Mesendoderm (in vitro differentiated cells): ENCODE measurements at regions not wholly inside any gene's neighbourhood (a gene's known extent, or its start where the extent isn't known, plus 50 kb on each side); places are given as distances from the start of the nearest gene placed in this dataset.

Experiments
- DNase-seq: peaks from one replicate; pipeline ENCODE4 v3.0.0; 2013
- H2AK5ac ChIP-seq: 2 replicates; pipeline ENCODE4 v1.6.1; 2013; ENCODE audit warnings: low read length, inconsistent platforms
- H2BK120ac ChIP-seq: 2 replicates; pipeline ENCODE4 v1.6.1; 2013; ENCODE audit warnings: low read depth, mild to moderate bottlenecking, low read length, moderate library complexity, mixed read lengths
- H2BK15ac ChIP-seq: replicated peaks from 2 replicates; pipeline ENCODE4 v1.6.1; 2013; ENCODE audit warnings: low read depth, mild to moderate bottlenecking, moderate library complexity
- H2BK5ac ChIP-seq: 2 replicates; pipeline ENCODE4 v1.6.1; 2013; ENCODE audit warnings: low read length, inconsistent platforms
- H3K18ac ChIP-seq: 2 replicates; pipeline ENCODE4 v1.6.1; 2013; ENCODE audit warnings: mild to moderate bottlenecking, low read length, mixed read lengths
- H3K23ac ChIP-seq: one replicate; pipeline ENCODE4 v1.6.1; 2013; ENCODE audit warnings: low read length
- H3K27ac ChIP-seq: 2 replicates; pipeline ENCODE4 v1.5.1; 2013; ENCODE audit warnings: low read depth, mild to moderate bottlenecking, inconsistent platforms, low read length, moderate library complexity
- H3K27me3 ChIP-seq: 2 replicates; pipeline ENCODE4 v1.6.1; 2013; ENCODE audit warnings: low read length, control low read depth, mild to moderate bottlenecking, inconsistent platforms; ENCODE audit not compliant: insufficient read depth, poor library complexity
- H3K36me3 ChIP-seq: 2 replicates; pipeline ENCODE4 v1.6.1; 2013; ENCODE audit warnings: low read length, inconsistent platforms; ENCODE audit not compliant: control insufficient read depth, insufficient read depth
- H3K4ac ChIP-seq: one replicate; pipeline ENCODE4 v1.6.1; 2013; ENCODE audit warnings: low read depth, mild to moderate bottlenecking, low read length, moderate library complexity
- H3K4me1 ChIP-seq: 2 replicates; pipeline ENCODE4 v1.6.1; 2013; ENCODE audit warnings: low read depth, low read length, inconsistent platforms; ENCODE audit not compliant: control insufficient read depth
- H3K4me2 ChIP-seq: 2 replicates; pipeline ENCODE4 v1.6.1; 2013; ENCODE audit warnings: low read length
- H3K4me3 ChIP-seq: 2 replicates; pipeline ENCODE4 v1.5.1; 2013; ENCODE audit warnings: mild to moderate bottlenecking, low read length
- H3K56ac ChIP-seq: one replicate; pipeline ENCODE4 v1.6.1; 2013; ENCODE audit warnings: low read length
- H3K79me1 ChIP-seq: 2 replicates; pipeline ENCODE4 v1.6.1; 2013; ENCODE audit warnings: low read length, inconsistent platforms
- H3K79me2 ChIP-seq: 2 replicates; pipeline ENCODE4 v1.6.1; 2013; ENCODE audit warnings: mild to moderate bottlenecking, low read length; ENCODE audit not compliant: control insufficient read depth, insufficient read depth
- H3K9ac ChIP-seq: 2 replicates; pipeline ENCODE4 v1.6.1; 2013; ENCODE audit warnings: low read length, inconsistent platforms
- H4K5ac ChIP-seq: one replicate; pipeline ENCODE4 v1.6.1; 2013; ENCODE audit warnings: low read length
- H4K8ac ChIP-seq: one replicate; pipeline ENCODE4 v1.6.1; 2013; ENCODE audit warnings: low read depth, mild to moderate bottlenecking, control low read depth, low read length, moderate library complexity
- WGBS: extraction: QIAGEN DNeasy Blood & Tissue Kit; methylation state at CpG from one replicate; pipeline ENCODE4 v1.1.7; 2013; ENCODE audit warnings: low lambda C conversion rate, missing lambda C conversion rate; ENCODE audit not compliant: insufficient coverage; ENCODE audit errors: extremely low coverage; 5-methylcytosine and 5-hydroxymethylcytosine counted together

- H3K27me3 ChIP-seq: no peaks in the 10 kb centered on the region
- H4K5ac ChIP-seq: no peak overlapping the region
- no peaks in the 10 kb centered on the region for H3K79me2 ChIP-seq
- no peaks in the 10 kb centered on the region for H3K4me1 ChIP-seq
- H2BK15ac ChIP-seq: no peak overlapping the region
- no peak overlapping the region for H3K18ac ChIP-seq
- WGBS: no CpG with 5 or more reads among the region's 2 CpGs
- no peak overlapping the region for H2BK120ac ChIP-seq
- no peak overlapping the region for H3K4me2 ChIP-seq
- H3K36me3 ChIP-seq: no peaks in the 10 kb centered on the region
- no peak overlapping the region for H3K9ac ChIP-seq
- H3K4me3 ChIP-seq: no peak overlapping the region
- no peak overlapping the region for H2BK5ac ChIP-seq
- no peak overlapping the region for H4K8ac ChIP-seq
- no peak overlapping the region for H3K23ac ChIP-seq
- H2AK5ac ChIP-seq: no peak overlapping the region
- no peak overlapping the region for H3K4ac ChIP-seq
- no peaks in the 10 kb centered on the region for H3K79me1 ChIP-seq
- DNase-seq: no peak
- no peak overlapping the region for H3K27ac ChIP-seq
- H3K56ac ChIP-seq: no peak overlapping the region
Measured at GRCh38 chr4:30929649-30930048, 209.5 kb downstream of the PCDH7 start.

GRCh38 chr4:30930276-30930675, 210.1 kb downstream of the PCDH7 start:
- Histone ChIP-seq H2AK5ac (no peak overlapping the region), H2BK15ac (no peak overlapping the region), H3K23ac (no peak overlapping the region), H3K27me3 (no peaks in the 10 kb centered on the region), H3K4me3 (no peak overlapping the region), H2BK120ac (no peak overlapping the region), H3K9ac (no peak overlapping the region), H3K27ac (no peak overlapping the region), H4K5ac (no peak overlapping the region), H3K56ac (no peak overlapping the region), H3K4ac (no peak overlapping the region), H3K79me1 (no peaks in the 10 kb centered on the region), H4K8ac (no peak overlapping the region), H3K4me1 (no peaks in the 10 kb centered on the region), H2BK5ac (no peak overlapping the region), H3K36me3 (no peaks in the 10 kb centered on the region), H3K4me2 (no peak overlapping the region), H3K79me2 (no peaks in the 10 kb centered on the region), H3K18ac (no peak overlapping the region)
- DNase-seq: no peak
- WGBS: no CpG with 5 or more reads among the region's 4 CpGs

GRCh38 chr4:30932581-30932980, 212.4 kb downstream of the PCDH7 start:
- no peak overlapping the region for H3K27ac ChIP-seq
- no peak overlapping the region for H3K9ac ChIP-seq
- H2BK120ac ChIP-seq: no peak overlapping the region
- H3K27me3 ChIP-seq: no peaks in the 10 kb centered on the region
- H3K36me3 ChIP-seq: no peaks in the 10 kb centered on the region
- no peak overlapping the region for H2AK5ac ChIP-seq
- DNase-seq: no peak
- no peak overlapping the region for H4K8ac ChIP-seq
- H3K79me2 ChIP-seq: no peaks in the 10 kb centered on the region
- no peak overlapping the region for H3K4ac ChIP-seq
- no peak overlapping the region for H2BK15ac ChIP-seq
- no peak overlapping the region for H3K4me2 ChIP-seq
- no peak overlapping the region for H2BK5ac ChIP-seq
- no peaks in the 10 kb centered on the region for H3K79me1 ChIP-seq
- no peak overlapping the region for H4K5ac ChIP-seq
- H3K18ac ChIP-seq: no peak overlapping the region
- H3K23ac ChIP-seq: no peak overlapping the region
- no CpG with 5 or more reads among the region's 3 CpGs for WGBS
- H3K56ac ChIP-seq: no peak overlapping the region
- H3K4me1 ChIP-seq: no peaks in the 10 kb centered on the region
- no peak overlapping the region for H3K4me3 ChIP-seq

GRCh38 chr4:30939069-30939468, 218.9 kb downstream of the PCDH7 start:
- Histone ChIP-seq H3K4me1 (no peaks in the 10 kb centered on the region), H4K5ac (no peak overlapping the region), H3K4me3 (no peak overlapping the region), H2BK120ac (no peak overlapping the region), H3K4ac (no peak overlapping the region), H3K56ac (no peak overlapping the region), H2BK5ac (no peak overlapping the region), H3K18ac (no peak overlapping the region), H3K23ac (no peak overlapping the region), H3K79me1 (no peaks in the 10 kb centered on the region), H3K36me3 (no peaks in the 10 kb centered on the region), H2BK15ac (no peak overlapping the region), H2AK5ac (no peak overlapping the region), H3K27ac (no peak overlapping the region), H4K8ac (no peak overlapping the region), H3K79me2 (no peaks in the 10 kb centered on the region), H3K27me3 (no peaks in the 10 kb centered on the region), H3K9ac (no peak overlapping the region), H3K4me2 (no peak overlapping the region)
- no peak for DNase-seq

GRCh38 chr4:30939684-30940083, 219.5 kb downstream of the PCDH7 start:
- no peak for DNase-seq
- H2AK5ac ChIP-seq: no peak overlapping the region
- no peak overlapping the region for H2BK15ac ChIP-seq
- no CpG with 5 or more reads among the region's 4 CpGs for WGBS
- no peak overlapping the region for H3K18ac ChIP-seq
- H4K8ac ChIP-seq: no peak overlapping the region
- H4K5ac ChIP-seq: no peak overlapping the region
- no peak overlapping the region for H3K9ac ChIP-seq
- H3K4ac ChIP-seq: no peak overlapping the region
- no peak overlapping the region for H2BK5ac ChIP-seq
- H3K27me3 ChIP-seq: no peaks in the 10 kb centered on the region
- H3K56ac ChIP-seq: no peak overlapping the region
- no peak overlapping the region for H3K27ac ChIP-seq
- no peak overlapping the region for H3K4me3 ChIP-seq
- H3K4me2 ChIP-seq: no peak overlapping the region
- no peaks in the 10 kb centered on the region for H3K4me1 ChIP-seq
- H3K36me3 ChIP-seq: no peaks in the 10 kb centered on the region
- H3K79me2 ChIP-seq: no peaks in the 10 kb centered on the region
- no peaks in the 10 kb centered on the region for H3K79me1 ChIP-seq
- no peak overlapping the region for H3K23ac ChIP-seq
- H2BK120ac ChIP-seq: no peak overlapping the region

GRCh38 chr4:30941641-30942040, 221.5 kb downstream of the PCDH7 start:
- Histone ChIP-seq H3K9ac (no peak overlapping the region), H3K18ac (no peak overlapping the region), H3K79me1 (no peaks in the 10 kb centered on the region), H2BK120ac (no peak overlapping the region), H2BK5ac (no peak overlapping the region), H2BK15ac (no peak overlapping the region), H4K8ac (no peak overlapping the region), H3K27me3 (no peaks in the 10 kb centered on the region), H4K5ac (no peak overlapping the region), H3K27ac (no peak overlapping the region), H3K4ac (no peak overlapping the region), H3K79me2 (no peaks in the 10 kb centered on the region), H3K4me1 (peaks cover 1% of the 10 kb centered on the region), H3K4me2 (no peak overlapping the region), H3K4me3 (no peak overlapping the region), H3K56ac (no peak overlapping the region), H2AK5ac (no peak overlapping the region), H3K23ac (no peak overlapping the region), H3K36me3 (no peaks in the 10 kb centered on the region)
- no peak for DNase-seq
